T-helper 1 cell (primary cell): ENCODE measurements at regions not wholly inside any gene's neighbourhood (a gene's known extent, or its start where the extent isn't known, plus 50 kb on each side); places are given as distances from the start of the nearest gene placed in this dataset.
"Not testable (repeated sequence)": the region's sequence is repeated elsewhere in the genome, so short reads cannot be mapped to it uniquely, and the experiment has no call there.

Source experiments
- DNase-seq, 5 donors: peaks; one replicate each; pipeline ENCODE4 v3.0.0-alpha.2; 2012 to 2020

DNA sequence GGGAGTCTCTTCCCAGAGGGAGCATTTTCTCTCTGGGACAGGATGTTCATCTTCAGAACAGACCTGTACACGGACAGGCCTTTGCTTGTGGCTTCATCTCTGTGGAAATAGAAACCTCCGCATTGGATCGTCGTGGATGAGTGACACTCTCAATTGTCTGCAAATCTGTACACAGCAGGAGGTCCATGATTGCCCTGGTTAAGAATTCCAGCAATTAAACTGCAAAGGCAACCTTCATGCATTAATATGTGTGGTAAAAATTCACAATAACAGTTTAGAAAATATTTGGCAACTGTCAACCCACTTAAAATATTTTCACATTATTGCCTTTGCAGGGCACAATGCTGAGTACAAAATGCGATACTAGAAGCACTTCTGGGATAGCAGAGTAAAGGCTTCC lies 149.8 kb upstream of the SFSWAP start:
- no peak for DNase-seq

DNA sequence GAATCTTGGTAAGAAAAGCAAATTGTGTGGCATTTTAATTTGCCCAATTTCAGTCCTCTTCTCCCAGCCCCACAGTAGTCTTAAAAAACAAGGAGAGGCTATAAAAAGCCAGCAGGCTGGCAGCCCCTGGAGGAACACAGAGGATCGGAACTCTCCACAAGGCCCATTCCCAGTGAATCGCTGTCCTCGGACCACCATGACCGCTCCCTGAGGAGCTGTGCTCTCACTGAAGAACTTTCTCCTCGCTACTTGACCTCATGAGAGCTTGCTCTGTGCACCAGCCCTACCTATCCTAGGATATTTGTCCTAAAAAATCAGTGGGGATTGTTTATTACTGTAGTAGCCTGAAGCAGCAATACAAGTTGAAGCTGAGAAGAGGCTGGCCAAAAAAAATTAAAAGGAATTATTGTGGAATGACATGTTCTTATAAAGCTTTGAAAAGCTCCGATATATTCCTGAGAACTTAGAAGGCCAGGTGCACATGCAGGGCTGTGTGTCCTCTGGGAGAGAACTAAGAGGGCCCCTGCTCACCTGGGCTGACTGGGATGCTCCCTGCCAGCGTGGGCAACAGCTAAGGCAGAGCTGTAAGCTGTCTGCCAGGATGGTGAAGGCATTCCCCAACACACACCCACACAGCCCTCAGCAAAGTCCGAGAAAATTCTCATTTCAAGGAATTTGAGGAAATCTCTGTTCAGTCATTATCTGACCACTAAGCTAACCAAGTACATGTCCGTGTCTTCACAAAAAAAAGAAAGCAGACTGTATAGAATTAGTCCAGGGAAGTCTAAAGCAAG lies 148.8 kb upstream of the SFSWAP start:
- no peak for DNase-seq

DNA sequence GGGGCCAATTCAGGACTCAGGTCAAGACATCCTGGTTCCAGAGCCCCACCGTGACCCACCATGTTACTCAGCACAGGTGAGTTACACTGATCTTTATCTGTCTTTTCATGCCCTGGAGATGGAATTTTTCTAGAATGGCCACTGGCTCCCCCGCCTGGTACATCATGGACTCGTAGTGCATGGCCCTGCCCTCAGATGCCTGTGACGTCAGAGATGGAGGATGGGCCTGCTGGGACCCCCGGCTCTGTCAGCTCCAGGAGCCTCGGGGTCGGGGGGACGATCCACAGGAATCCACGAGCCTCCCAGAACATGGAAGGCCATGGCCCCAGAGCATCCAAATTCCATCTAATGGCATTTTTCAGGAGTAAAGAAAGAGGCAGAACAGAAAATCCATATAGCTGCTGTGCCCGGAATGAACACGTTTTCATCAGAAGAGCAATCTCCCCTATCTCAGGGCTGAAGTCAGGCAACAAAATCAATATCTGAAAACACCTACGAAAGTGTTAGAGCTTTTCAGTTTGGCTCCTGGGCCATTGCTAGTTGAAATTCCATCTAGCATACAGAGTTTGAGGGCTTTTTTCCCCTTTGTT lies 146.7 kb upstream of the SFSWAP start:
- not testable (repeated sequence) for DNase-seq

DNA sequence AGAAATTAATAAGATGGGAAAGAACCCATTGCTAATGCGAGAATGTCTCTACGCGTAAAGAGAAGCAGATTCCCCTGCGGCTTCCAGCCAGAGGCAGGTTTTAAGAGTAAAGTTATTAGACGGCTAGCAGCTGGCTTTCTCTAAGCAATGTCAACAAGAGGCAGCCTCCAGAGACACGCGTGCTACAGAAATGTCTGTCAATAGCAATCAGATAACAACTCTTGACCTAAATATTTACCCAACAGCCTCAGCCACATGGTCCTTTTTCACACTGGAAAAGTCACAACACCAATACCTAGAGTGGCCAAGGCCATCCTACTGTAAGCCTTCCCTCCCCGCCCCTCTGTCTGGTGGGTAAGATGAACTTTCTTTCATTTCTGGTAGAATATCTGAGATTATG lies 146.0 kb upstream of the SFSWAP start:
- DNase-seq = no peak

DNA sequence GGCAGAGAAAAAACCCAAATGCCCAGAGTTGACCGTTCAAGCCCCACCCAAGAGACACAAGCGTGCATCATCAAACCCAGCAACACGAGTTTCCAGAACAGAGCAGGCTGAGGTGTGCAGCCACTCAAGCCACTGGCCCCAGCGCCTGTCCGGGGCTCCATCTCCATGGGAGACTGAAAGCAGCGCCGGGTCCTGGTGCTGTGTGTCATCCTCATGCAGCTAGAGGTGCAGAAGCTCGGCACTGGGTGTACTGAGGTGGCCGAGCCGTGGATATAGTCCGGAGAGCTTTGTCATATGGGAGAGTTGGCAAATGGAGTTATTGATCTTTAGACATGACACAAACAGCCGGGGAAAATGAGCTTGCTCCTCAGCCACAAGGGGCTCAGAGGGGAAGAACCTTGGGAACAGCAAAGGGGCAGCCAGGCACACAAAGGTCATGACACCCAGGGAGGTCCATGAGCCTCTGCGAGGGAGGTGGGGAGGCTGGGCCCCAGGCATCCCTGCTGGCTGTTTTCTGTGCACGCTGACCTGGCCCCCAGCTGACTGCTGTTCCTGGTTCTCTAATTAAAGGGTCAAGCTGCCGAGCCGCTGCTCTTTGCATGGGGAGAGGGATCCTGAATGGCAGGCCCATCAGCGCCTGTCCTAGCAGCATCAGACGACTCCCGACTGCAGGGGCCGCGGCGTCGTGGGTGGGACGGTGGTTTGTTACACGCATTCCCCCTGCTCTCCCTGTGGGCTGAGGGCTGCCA lies 145.4 kb upstream of the SFSWAP start:
- DNase-seq = no peak

DNA sequence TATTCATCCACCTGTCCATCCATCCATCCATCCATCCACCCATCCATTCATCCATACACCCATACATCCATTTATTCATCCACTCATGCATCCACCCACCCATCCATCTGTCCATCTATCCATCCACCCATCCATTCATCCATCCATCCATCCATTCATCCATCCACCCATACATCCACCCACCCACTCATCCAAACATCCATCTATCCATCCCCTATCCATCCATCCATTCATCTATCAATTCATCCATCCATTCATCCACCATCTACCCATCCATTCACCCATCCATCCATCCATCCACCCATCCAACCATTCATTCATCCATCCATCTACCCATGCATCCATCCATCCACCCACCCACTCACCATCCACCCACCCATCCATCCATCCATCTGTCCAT lies 142.6 kb upstream of the SFSWAP start:
- no peak for DNase-seq

DNA sequence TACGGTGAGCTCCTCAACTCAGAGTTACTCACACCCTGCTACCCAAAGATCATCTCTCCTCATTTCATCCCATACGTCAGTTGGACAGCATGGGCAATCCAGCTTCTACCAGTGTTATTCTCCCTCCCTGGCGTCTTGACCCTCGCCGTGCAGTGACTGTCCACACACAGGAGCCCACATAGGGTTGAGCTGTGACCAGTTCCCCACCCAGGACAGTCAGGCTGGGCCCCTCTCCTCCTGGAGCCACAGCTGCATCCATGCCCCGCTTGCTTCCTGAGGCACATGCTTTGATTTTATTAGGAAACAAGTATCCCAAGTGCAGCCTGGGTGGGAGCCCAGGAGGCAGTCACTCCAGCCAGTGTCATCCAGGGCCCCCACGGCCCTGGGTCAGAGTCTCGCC lies 140.3 kb upstream of the SFSWAP start:
- DNase-seq = no peak

DNA sequence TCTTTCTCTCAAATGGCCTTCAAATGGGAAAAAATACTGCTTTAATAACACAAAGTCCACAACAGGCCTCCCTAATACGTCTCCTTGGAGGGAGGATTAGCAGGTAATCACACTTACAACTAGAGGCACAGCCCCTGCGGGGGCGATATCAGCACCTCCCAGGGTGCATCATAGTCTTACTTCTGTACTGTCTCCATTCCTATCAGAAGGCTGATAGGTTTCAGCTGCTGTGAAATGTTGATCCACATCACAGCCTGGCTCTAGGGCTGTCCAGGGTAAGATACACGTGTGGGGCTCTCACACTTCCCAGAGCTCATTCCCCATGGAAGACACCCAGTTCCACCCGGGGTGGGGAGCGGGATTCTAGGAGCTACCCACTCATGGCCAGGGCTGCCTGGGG lies 139.1 kb upstream of the SFSWAP start:
- DNase-seq = no peak

DNA sequence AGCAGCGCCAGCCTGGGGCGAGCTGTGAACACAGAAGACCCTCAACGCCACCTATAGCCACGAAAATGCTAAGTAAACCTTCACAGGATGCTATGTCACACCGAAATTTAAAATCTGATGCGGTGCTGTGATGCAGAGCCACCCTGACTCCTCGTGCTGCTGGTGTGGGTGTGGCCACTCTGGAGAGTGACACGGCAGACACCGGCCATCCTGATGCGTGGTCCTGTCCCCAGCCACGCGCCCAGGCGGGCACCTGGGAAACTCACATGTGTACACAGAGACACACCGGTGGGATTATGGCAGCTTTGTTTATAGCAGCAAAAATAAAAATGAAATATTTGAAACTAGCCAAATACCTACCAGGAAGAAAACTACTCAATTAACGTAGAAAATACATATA lies 138.3 kb upstream of the SFSWAP start:
- no peak for DNase-seq

DNA sequence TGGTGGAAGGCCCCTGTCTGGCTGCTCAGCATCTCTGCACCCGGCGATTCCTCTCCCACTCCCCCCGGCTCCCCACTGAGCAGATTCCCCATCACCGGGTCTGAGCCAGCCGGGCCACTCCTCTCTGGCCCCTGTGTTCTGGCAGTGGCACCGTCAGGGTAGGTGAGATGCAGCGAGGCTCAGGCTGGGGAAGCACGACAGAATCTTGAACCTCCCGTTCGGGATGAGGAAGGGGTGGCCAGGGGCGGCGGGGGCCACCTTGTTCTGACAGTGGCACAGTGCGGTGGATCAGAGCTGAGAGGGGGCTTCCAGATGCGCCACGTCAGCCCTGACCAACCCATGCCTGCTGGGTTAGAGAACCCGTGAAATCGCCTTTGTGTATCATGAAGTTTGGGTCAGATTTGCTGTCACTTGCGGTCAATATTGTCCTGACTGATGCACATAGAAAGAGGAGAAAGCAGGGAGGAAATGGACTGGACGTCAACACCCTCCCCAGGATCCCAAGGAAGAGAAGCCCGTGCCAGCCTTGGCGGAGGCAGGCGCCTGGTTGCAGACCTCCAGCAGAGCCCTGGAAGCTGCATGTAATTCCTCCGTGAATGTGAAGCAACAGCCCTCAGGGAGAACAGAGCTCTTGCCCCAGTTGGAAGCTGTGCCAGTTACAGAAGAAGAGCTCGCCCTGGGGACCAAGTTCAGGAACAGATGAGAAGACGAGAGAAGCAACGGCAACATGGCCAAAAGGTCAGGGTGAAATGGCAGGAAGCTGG lies 137.1 kb upstream of the SFSWAP start:
- DNase-seq = no peak

DNA sequence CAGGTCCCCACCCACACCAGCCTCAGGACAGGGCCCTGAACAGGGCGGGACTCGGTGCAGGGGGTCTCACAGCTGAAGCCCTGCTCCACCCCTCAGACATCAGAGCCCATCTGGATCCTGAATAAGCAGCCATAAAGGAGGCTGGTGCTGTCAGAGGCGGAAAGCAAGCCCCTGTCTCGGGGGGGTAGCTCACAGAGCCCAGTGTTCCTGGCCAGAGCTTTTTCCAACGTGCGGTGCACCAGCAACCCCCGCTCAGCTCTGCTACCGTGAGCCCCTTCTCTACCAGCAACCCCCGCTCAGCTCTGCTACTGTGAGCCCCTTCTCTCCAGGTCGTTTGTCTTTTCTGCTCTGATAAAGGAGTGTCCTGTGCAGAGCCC lies 136.5 kb upstream of the SFSWAP start:
- DNase-seq = no peak

DNA sequence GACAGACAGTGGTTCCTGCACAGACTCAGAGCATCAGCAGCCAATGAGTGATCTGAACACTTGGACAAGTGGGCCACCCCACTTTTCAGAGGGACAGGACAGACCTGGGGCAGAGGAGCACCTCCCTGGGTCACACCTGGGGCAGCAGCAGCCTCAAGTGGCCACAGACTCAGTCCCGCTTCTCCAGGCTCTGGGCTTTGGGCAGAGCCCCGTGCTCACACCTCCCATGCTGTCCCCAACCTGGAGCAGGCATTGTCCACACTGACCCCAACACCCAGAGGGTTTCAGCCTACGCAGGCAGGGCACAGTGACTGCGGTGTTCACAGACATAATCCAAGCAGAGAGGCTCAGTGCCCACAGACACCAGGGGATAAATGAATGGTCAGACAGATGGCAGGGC lies 135.5 kb upstream of the SFSWAP start:
- DNase-seq = no peak

DNA sequence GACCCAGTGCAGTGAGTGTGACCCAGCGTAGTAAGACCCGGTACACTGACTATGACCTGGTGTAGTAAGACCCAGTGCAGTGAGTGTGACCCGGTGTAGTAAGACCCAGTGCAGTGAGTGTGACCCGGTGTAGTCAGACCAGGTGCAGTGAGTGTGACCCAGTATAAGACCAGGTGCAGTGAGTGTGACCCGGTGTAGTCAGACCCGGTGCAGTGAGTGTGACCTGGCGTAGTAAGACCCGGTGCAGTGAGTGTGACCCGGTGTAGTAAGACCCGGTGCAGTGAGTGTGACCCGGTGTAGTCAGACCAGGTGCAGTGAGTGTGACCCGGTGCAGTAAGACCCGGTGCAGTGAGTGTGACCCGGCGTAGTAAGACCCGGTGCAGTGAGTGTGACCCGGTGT lies 134.2 kb upstream of the SFSWAP start:
- peak in 1 of 5 donors; percentile 18 for DNase-seq

DNA sequence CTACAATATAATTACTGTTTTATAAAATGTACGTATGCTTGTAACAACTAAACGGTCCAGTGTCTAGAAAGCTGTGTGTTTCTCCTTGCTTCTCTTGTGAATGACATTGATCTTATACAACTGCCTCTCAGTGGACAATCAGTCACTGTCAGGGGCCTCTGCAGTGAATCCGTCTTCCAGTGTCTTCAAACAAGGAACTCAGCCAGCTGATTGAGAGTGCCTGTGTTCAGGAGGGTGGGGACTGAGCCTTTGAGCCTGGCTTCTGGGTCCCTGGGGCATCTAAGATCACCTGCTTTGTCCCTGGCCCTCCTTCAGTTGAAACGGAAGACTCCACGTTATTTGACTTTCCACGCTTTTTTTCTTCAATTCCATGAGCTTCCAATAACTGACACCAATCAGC lies 133.1 kb upstream of the SFSWAP start:
- DNase-seq = no peak

DNA sequence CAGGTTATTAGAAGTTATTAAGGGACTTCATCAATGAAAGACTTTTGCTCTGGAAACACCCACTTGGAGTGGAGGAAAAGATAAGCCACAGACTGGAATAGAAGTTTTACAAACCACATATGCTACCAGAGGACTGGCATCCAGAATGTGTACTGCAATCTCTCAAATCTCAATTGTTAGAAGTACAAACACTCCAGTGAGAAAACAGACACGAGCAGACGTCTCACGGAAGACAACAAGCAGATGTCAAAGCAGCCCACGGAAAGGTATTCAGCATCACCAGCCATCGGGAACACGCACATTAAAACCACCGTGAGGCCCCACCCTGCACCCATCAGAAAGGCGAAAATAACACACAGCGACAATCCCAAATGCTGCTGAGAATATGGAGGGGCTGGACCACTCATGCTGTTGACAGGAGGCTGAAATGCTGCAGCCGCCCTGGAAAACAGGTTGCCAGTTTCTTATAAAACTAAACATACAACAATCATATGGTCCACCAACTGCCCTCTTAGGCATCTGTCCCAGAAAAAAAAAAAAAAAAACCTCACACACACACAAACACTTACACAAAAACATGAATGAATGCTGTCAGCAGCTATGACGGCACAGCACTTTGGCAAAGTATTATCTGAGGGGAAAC lies 131.9 kb upstream of the SFSWAP start:
- no peak for DNase-seq

DNA sequence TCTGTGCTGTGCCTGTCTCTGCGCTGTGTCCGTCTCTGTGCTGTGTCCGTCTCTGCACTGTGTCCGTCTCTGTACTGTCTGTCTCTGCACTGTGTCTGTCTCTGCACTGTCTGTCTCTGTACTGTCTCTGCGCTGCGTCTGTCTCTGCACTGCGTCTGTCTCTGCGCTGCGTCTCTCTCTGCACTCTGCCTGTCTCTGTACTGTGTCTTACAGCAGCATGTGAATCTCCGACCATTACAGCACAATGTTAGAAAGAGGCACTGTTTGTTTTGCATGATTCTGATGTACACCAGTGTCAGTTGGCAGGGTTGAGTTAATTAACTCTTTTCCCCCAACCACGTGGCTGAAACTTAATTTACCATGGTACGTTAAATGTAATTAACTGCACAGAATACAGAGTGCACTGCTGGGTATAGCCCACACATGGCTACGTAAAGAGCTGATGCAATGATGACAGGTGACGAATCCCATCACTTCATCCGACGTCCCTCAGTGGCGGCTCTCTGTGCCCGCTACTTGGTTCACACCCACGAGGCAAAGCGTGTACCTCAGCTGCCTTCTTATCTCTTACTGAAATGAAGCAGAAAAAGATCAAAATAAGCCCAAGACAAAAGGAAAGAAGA lies 127.7 kb upstream of the SFSWAP start:
- DNase-seq = no peak

DNA sequence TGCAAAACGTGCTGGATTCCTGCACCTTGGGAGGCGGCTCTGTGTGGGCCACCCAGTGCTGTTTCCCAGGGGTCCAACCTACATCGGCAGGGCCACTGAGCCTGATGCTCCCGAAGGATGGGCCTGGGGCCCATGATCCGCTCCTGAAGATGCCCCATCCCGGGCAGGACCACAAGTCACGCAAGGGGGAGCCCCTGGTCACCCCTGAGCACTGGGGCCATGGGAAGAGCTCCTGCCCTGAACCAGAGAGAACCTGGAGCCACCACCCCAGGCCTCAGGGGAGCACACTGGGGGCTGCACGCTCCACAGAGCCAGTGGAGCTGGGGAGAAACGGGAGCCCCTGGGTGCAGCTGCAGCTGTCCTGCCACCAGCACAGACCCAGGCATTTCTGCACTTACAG lies 124.6 kb upstream of the SFSWAP start:
- no peak for DNase-seq

DNA sequence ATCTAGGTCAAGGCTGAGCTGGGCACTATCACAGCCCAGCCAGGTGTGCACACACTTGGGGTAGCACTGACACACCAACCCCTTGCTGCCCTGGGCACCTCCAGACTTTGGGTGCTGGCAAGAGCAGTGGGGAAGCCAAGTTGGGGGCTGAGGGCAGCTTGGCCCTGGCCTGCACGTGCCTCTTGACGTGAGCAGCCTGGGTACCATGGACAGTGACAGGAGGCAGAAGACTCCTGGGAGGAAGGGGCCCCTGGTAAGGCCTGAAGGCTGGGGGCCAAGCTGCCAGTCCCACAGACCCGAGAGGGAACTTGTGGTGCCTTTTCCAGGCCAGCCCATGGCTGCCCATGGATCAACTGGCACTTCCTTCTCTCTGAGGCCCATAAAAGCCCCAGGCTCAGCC lies 124.1 kb upstream of the SFSWAP start:
- no peak for DNase-seq

DNA sequence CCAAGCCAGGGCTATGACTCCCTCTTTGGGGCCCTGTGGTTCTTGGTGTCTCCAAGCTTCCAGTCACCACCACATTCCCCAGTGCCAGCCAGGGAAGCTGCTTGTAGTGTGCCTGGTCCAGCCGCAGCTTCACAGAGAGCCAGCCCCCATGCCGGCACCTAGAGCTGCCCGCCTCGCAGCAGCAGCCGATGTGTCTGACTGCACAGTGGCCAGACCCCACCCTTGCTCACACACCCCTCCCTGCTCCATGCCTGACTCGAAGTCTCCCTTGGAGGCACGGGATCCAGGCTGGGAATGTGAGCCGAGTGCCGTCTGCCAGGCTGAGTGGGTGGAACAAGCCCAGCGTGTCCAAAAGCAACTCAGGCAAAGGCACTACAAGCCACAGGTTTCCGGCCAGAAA lies 123.3 kb upstream of the SFSWAP start:
- DNase-seq = no peak

DNA sequence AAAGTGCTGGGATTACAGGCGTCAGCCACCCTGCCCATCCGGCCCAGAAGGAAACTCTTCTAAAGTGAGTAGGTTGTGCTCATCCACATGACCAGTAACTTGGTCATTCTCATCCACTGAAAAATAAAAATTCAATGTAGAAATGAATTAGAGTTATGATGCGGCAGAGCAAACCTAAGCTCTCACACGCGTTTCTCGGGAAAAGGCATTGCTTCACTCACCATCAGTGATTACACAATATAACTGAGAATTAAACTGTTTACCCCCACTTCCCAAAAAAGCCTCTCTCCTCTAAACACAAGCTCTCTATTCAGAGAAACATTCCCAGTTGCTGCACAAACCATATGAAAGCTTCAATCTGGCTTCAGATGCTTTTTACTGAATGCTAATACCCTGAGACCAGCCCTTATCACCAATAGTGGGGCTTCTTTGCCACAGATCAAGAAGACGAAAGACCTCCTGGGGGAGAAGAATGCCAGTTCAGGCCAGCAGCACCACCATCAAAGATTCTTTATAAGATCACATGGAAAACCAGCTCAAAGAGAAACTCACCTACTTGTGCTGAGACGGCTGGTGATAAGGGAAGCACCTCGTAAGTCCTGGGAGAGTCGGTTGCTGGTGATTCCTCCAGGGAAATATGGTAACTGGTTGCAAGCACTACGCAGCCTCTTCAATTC lies 121.5 kb upstream of the SFSWAP start:
- DNase-seq = no peak

DNA sequence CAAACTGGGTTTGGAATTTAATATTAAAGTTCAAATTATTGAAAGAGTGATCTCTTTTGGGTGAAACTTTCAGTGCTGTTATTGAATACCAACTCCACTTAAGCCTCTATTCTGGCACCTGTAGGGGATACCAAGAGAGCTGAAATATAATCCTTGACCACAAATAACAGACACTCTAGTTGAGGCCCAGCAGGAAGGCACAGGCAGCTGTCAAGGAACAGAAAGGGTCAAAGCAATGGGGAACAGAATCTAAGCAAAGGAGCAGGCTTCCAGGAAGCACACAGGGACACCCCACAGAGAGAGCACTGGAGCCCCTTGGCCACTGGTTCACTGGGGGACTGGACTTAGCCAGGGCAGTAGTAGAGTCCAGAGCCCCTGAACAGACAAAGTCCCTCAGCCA lies 120.9 kb upstream of the SFSWAP start:
- DNase-seq = no peak

DNA sequence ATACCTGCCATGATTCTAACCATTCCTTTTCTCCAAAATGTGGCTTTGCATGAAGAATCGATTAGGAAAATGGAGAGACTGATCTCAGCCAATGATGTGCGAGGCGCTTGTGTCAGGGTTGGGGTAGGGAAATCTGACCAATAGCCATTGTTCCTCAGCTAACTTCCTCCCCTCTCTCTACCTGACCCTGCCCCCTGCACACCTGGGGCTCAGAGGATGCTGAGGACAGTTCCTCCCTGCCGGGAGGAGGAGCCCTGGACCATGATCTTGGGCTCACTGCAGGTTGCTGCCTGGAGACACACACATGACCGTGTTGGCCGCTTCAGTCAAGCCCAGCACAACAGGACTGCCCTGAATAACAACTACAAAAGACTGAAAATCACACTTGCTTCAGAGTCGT lies 119.8 kb upstream of the SFSWAP start:
- DNase-seq = no peak
